CD8-positive, alpha-beta memory T cell (primary cell): ENCODE measurements at regions not wholly inside any gene's neighbourhood (a gene's known extent, or its start where the extent isn't known, plus 50 kb on each side); places are given as distances from the start of the nearest gene placed in this dataset.

ENCODE experiments used
- CTCF ChIA-PET: fragments of 350-600 bp; sonication (Branson Sonifier 250); formaldehyde crosslinking; loops from one replicate; lab custom pipeline; 2021; ENCODE audit warnings: antibody characterized with exemption; lab: Charles Lee
- POLR2A ChIA-PET: fragments of 350-600 bp; sonication (Branson Sonifier 250); formaldehyde crosslinking; loops from one replicate; lab custom pipeline; 2021; ENCODE audit warnings: antibody characterized with exemption; lab: Charles Lee
- DNase-seq, 5 donors: peaks; one replicate each; pipeline versions ENCODE4 v3.0.0 to v3.0.0-alpha.2; 2020 to 2022; ENCODE audit warnings: mixed read lengths in 1 of 5
- H3K27ac ChIP-seq: one replicate; pipeline ENCODE4 v1.7.0; 2013; ENCODE audit warnings: low read depth, mild to moderate bottlenecking, low read length, moderate library complexity
- H3K27me3 ChIP-seq: 2 replicates; pipeline ENCODE4 v1.7.0; 2013; ENCODE audit warnings: low read length, mild to moderate bottlenecking; ENCODE audit not compliant: insufficient read depth, poor library complexity, severe bottlenecking
- H3K36me3 ChIP-seq: 2 replicates; pipeline ENCODE4 v1.7.0; 2013; ENCODE audit warnings: mild to moderate bottlenecking, low read length, moderate library complexity; ENCODE audit not compliant: insufficient read depth
- H3K4me1 ChIP-seq: 2 replicates; pipeline ENCODE4 v1.7.0; 2013; ENCODE audit warnings: mild to moderate bottlenecking, low read length, moderate library complexity; ENCODE audit not compliant: insufficient read depth
- H3K4me3 ChIP-seq: 2 replicates; pipeline ENCODE4 v1.7.0; 2013; ENCODE audit warnings: mild to moderate bottlenecking, low read length
- H3K9me3 ChIP-seq: 2 replicates; pipeline ENCODE4 v1.7.0; 2013; ENCODE audit warnings: mild to moderate bottlenecking, low read length
- H3K27ac Mint-ChIP-seq, 8 donors: one replicate each; pipeline ENCODE4 v1.8.0; 2020 to 2021; ENCODE audit warnings: mixed read lengths in 8 of 8, mild to moderate bottlenecking in 6 of 8, inconsistent platforms in 3 of 8, moderate library complexity in 3 of 8
- H3K27me3 Mint-ChIP-seq, 2 donors: one replicate each; pipeline ENCODE4 v1.8.0; 2020 to 2021; ENCODE audit warnings: mixed read lengths in 2 of 2, mild to moderate bottlenecking in 1 of 2, moderate library complexity in 1 of 2
- H3K36me3 Mint-ChIP-seq, 3 donors: one replicate each; pipeline ENCODE4 v1.8.0; 2020 to 2021; ENCODE audit warnings: mixed read lengths in 3 of 3, inconsistent platforms in 1 of 3, mild to moderate bottlenecking in 1 of 3
- H3K4me1 Mint-ChIP-seq, 3 donors: one replicate each; pipeline ENCODE4 v1.8.0; 2020 to 2021; ENCODE audit warnings: mixed read lengths in 3 of 3, inconsistent platforms in 1 of 3, mild to moderate bottlenecking in 1 of 3
- H3K4me3 Mint-ChIP-seq, 7 donors: one replicate each; pipeline ENCODE4 v1.8.0; 2020 to 2021; ENCODE audit warnings: mixed read lengths in 7 of 7, mild to moderate bottlenecking in 6 of 7, moderate library complexity in 4 of 7, inconsistent platforms in 2 of 7
- H3K9me3 Mint-ChIP-seq, 5 donors: one replicate each; pipeline ENCODE4 v1.8.0; 2020 to 2022; ENCODE audit warnings: mixed read lengths in 5 of 5, mild to moderate bottlenecking in 3 of 5, moderate library complexity in 2 of 5, inconsistent platforms in 1 of 5

- no peaks in the 10 kb centered on the region for H3K36me3 ChIP-seq
- ChIA-PET POLR2A (no interaction called here), CTCF (no interaction called here)
- peaks cover 0 to 31% (median 11%) of the 10 kb centered on the region in 5 donors for H3K9me3 Mint-ChIP-seq
- H3K4me1 ChIP-seq = no peaks in the 10 kb centered on the region
- H3K36me3 Mint-ChIP-seq = no peaks in the 10 kb centered on the region
- no peaks in the 10 kb centered on the region for H3K4me1 Mint-ChIP-seq
- H3K27ac ChIP-seq = no peak overlapping the region
- H3K4me3 ChIP-seq = no peak overlapping the region
- no peak overlapping the region for H3K4me3 Mint-ChIP-seq
- no peaks in the 10 kb centered on the region for H3K9me3 ChIP-seq
- no peaks in the 10 kb centered on the region for H3K27me3 Mint-ChIP-seq
- no peak for DNase-seq
- H3K27ac Mint-ChIP-seq = no peak overlapping the region
- no peaks in the 10 kb centered on the region for H3K27me3 ChIP-seq
Observed at GRCh38 chr3:84066915-84067314, 891.9 kb upstream of the CADM2 start.

GRCh38 chr3:84073664-84074063 lies 885.1 kb upstream of the CADM2 start:
- DNase-seq = no peak
- Histone ChIP-seq H3K36me3 (no peaks in the 10 kb centered on the region), H3K27me3 (no peaks in the 10 kb centered on the region), H3K4me1 (no peaks in the 10 kb centered on the region), H3K9me3 (no peaks in the 10 kb centered on the region), H3K27ac (no peak overlapping the region), H3K4me3 (no peak overlapping the region)
- ChIA-PET CTCF (no interaction called here), POLR2A (no interaction called here)
- Mint-ChIP-seq H3K36me3 (no peaks in the 10 kb centered on the region), H3K27ac (peak overlapping the region in 1 of 8 donors; percentile 71), H3K4me3 (no peak overlapping the region), H3K4me1 (no peaks in the 10 kb centered on the region), H3K9me3 (peaks cover 5 to 27% (median 12%) of the 10 kb centered on the region in 5 donors), H3K27me3 (no peaks in the 10 kb centered on the region)

DNA sequence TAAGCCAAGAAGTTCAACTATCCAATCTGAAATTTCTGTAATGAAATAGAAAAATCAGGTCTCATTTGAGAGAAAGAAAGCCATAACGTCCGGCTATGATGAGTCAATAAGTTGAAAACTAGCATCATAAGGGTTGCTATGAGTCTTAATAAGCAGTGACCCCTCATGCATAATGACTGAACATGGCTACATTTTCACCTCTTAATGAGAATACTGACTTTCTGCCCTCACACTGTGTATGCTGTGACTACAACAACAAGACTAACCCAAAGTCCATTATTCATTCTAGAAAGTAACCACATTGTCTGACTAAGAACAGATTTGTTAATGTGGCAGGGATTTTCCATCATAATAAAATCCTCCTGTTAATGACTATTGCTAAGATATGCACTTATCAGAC lies 884.0 kb upstream of the CADM2 start:
- H3K27ac ChIP-seq = no peak overlapping the region
- no peaks in the 10 kb centered on the region for H3K4me1 Mint-ChIP-seq
- no peaks in the 10 kb centered on the region for H3K27me3 ChIP-seq
- H3K9me3 Mint-ChIP-seq = peaks cover 3 to 19% (median 12%) of the 10 kb centered on the region in 5 donors
- no peaks in the 10 kb centered on the region for H3K9me3 ChIP-seq
- no peaks in the 10 kb centered on the region for H3K27me3 Mint-ChIP-seq
- H3K36me3 ChIP-seq = no peaks in the 10 kb centered on the region
- H3K4me1 ChIP-seq = no peaks in the 10 kb centered on the region
- ChIA-PET CTCF (no interaction called here), POLR2A (no interaction called here)
- no peak overlapping the region for H3K4me3 ChIP-seq
- no peak for DNase-seq
- no peaks in the 10 kb centered on the region for H3K36me3 Mint-ChIP-seq
- H3K4me3 Mint-ChIP-seq = no peak overlapping the region
- no peak overlapping the region for H3K27ac Mint-ChIP-seq

DNA sequence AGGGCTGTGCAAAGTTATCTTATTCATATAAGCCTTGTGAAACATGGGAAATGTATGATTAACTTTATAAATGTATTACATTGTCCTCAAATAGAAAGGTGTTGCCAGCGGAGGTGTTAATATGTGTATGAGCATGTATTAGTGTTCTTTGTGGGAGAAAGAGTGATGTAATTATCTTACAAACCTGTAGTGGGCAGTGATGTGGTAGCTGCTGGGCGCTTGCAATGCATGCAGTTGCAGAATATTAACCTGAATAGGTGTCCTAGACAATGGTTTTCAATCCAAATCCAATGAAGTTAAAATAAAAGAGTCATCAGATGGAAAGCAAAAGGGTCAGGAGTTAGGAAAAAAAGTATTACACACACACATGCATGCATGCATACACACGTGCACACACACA lies 881.3 kb upstream of the CADM2 start:
- Mint-ChIP-seq H3K27me3 (no peaks in the 10 kb centered on the region), H3K4me1 (no peaks in the 10 kb centered on the region), H3K9me3 (peaks cover 2 to 14% (median 12%) of the 10 kb centered on the region in 5 donors), H3K36me3 (no peaks in the 10 kb centered on the region), H3K4me3 (no peak overlapping the region), H3K27ac (no peak overlapping the region)
- ChIA-PET CTCF (no interaction called here), POLR2A (no interaction called here)
- Histone ChIP-seq H3K9me3 (no peaks in the 10 kb centered on the region), H3K4me3 (no peak overlapping the region), H3K27me3 (no peaks in the 10 kb centered on the region), H3K27ac (no peak overlapping the region), H3K4me1 (no peaks in the 10 kb centered on the region), H3K36me3 (no peaks in the 10 kb centered on the region)
- no peak for DNase-seq

DNA sequence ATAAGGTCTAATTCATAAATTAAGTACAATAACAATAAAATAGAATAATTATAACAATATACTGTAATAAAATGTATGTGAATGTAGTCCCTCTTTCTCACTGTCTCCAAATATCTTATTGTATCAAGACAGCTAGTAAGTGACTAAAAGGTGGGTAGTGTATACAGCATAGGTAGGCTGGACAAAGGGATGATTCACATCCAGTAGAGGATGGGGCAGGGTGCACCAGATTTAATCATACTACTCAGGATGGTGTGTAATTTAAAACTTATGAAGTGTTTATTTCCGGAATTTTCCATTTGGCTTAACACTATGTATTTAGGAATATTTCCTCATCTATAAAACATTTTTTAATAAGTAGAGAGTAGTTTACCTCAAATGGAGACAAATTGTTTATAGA lies 876.1 kb upstream of the CADM2 start:
- no peak for DNase-seq
- no peaks in the 10 kb centered on the region for H3K36me3 Mint-ChIP-seq
- no peaks in the 10 kb centered on the region for H3K27me3 Mint-ChIP-seq
- Histone ChIP-seq H3K36me3 (no peaks in the 10 kb centered on the region), H3K9me3 (no peaks in the 10 kb centered on the region), H3K4me1 (no peaks in the 10 kb centered on the region), H3K4me3 (no peak overlapping the region), H3K27ac (no peak overlapping the region), H3K27me3 (no peaks in the 10 kb centered on the region)
- ChIA-PET CTCF (no interaction called here), POLR2A (no interaction called here)
- peaks cover 3 to 16% (median 7%) of the 10 kb centered on the region in 5 donors for H3K9me3 Mint-ChIP-seq
- no peak overlapping the region for H3K4me3 Mint-ChIP-seq
- H3K27ac Mint-ChIP-seq = no peak overlapping the region
- H3K4me1 Mint-ChIP-seq = no peaks in the 10 kb centered on the region

DNA sequence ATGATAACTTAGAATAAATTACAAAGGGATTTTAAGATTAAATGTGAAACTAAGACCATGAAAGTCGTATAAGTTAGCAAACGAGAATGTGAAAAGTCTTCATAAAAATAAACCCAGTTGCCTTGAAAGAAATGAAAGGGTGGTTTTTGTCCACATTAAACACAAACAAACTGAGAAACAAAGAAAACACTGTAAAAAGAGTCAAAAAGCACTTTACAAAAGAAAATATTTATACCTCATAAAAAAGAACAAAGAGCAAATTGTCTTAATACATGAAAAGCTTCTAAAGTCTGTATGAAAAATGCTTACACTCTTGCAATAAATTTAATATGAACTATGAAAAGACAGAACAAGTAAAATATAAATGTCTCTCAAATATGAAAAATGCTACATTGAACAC lies 865.9 kb upstream of the CADM2 start:
- Histone ChIP-seq H3K9me3 (no peaks in the 10 kb centered on the region), H3K27ac (no peak overlapping the region), H3K4me1 (no peaks in the 10 kb centered on the region), H3K36me3 (no peaks in the 10 kb centered on the region), H3K27me3 (no peaks in the 10 kb centered on the region), H3K4me3 (no peak overlapping the region)
- DNase-seq = no peak
- Mint-ChIP-seq H3K27ac (no peak overlapping the region), H3K9me3 (peaks cover 2 to 8% (median 7%) of the 10 kb centered on the region in 5 donors), H3K36me3 (no peaks in the 10 kb centered on the region), H3K4me3 (no peak overlapping the region), H3K4me1 (no peaks in the 10 kb centered on the region), H3K27me3 (no peaks in the 10 kb centered on the region)
- POLR2A ChIA-PET = no interaction called here
- CTCF ChIA-PET = no interaction called here

GRCh38 chr3:84096188-84096587 lies 862.6 kb upstream of the CADM2 start:
- H3K27ac ChIP-seq = no peak overlapping the region
- POLR2A ChIA-PET = no interaction called here
- H3K4me3 Mint-ChIP-seq = no peak overlapping the region
- no peaks in the 10 kb centered on the region for H3K9me3 ChIP-seq
- CTCF ChIA-PET = no interaction called here
- no peaks in the 10 kb centered on the region for H3K36me3 Mint-ChIP-seq
- H3K27me3 ChIP-seq = no peaks in the 10 kb centered on the region
- no peak overlapping the region for H3K27ac Mint-ChIP-seq
- H3K36me3 ChIP-seq = no peaks in the 10 kb centered on the region
- no peaks in the 10 kb centered on the region for H3K4me1 ChIP-seq
- no peaks in the 10 kb centered on the region for H3K4me1 Mint-ChIP-seq
- H3K27me3 Mint-ChIP-seq = no peaks in the 10 kb centered on the region
- H3K4me3 ChIP-seq = no peak overlapping the region
- H3K9me3 Mint-ChIP-seq = peaks cover 0 to 20% (median 12%) of the 10 kb centered on the region in 5 donors
- no peak for DNase-seq

GRCh38 chr3:84100861-84101260 lies 857.9 kb upstream of the CADM2 start:
- no peak overlapping the region for H3K4me3 Mint-ChIP-seq

GRCh38 chr3:84108442-84108971 lies 850.3 kb upstream of the CADM2 start:
- Mint-ChIP-seq H3K4me1 (no peaks in the 10 kb centered on the region), H3K36me3 (no peaks in the 10 kb centered on the region), H3K27me3 (no peaks in the 10 kb centered on the region), H3K9me3 (peaks cover 8 to 23% (median 13%) of the 10 kb centered on the region in 5 donors), H3K4me3 (no peak overlapping the region), H3K27ac (no peak overlapping the region)
- H3K9me3 ChIP-seq = no peaks in the 10 kb centered on the region
- no peaks in the 10 kb centered on the region for H3K27me3 ChIP-seq
- no peaks in the 10 kb centered on the region for H3K36me3 ChIP-seq
- POLR2A ChIA-PET = no interaction called here
- H3K27ac ChIP-seq = no peak overlapping the region
- no peak for DNase-seq
- no peak overlapping the region for H3K4me3 ChIP-seq
- CTCF ChIA-PET = no interaction called here
- H3K4me1 ChIP-seq = no peaks in the 10 kb centered on the region

More at GRCh38 chr3:84100861-84101260, 857.9 kb upstream of the CADM2 start:
- H3K36me3 Mint-ChIP-seq = no peaks in the 10 kb centered on the region
- Histone ChIP-seq H3K36me3 (no peaks in the 10 kb centered on the region), H3K9me3 (no peaks in the 10 kb centered on the region), H3K4me1 (no peaks in the 10 kb centered on the region), H3K27me3 (no peaks in the 10 kb centered on the region), H3K4me3 (no peak overlapping the region), H3K27ac (no peak overlapping the region)
- no peaks in the 10 kb centered on the region for H3K27me3 Mint-ChIP-seq
- H3K4me1 Mint-ChIP-seq = no peaks in the 10 kb centered on the region
- peaks cover 3 to 36% (median 19%) of the 10 kb centered on the region in 5 donors for H3K9me3 Mint-ChIP-seq
- no peak overlapping the region for H3K27ac Mint-ChIP-seq
- no peak for DNase-seq
- ChIA-PET CTCF (no interaction called here), POLR2A (no interaction called here)
